RWPE2 (cell line): ENCODE measurements at regions not wholly inside any gene's neighbourhood (a gene's known extent, or its start where the extent isn't known, plus 50 kb on each side); places are given as distances from the start of the nearest gene placed in this dataset.
"Not testable (repeated sequence)": the region's sequence is repeated elsewhere in the genome, so short reads cannot be mapped to it uniquely, and the experiment has no call there.

Experiments
- ATAC-seq: fragments of 200-7000 bp; cut with Tn5 transposase; 3 replicates; pipeline ENCODE4 v1.9.1; 2021; ENCODE audit warnings: low read depth
- DNase-seq: peaks from one replicate; pipeline ENCODE4 v3.0.0-alpha.2; 2020; ENCODE audit warnings: low spot score
- H3K27ac ChIP-seq: fragments of 450-650 bp; 2 replicates; pipeline ENCODE4 v1.5.1; 2017; ENCODE audit warnings: mild to moderate bottlenecking; ENCODE audit not compliant: poor library complexity, severe bottlenecking
- H3K27me3 ChIP-seq: fragments of 250-450 bp; sonication (Bioruptor Pico); 2 replicates; pipeline ENCODE4 v1.5.1; 2021; ENCODE audit warnings: mild to moderate bottlenecking, moderate library complexity; ENCODE audit not compliant: insufficient read depth, poor library complexity, severe bottlenecking
- H3K36me3 ChIP-seq: fragments of 250-450 bp; sonication (Bioruptor Pico); 2 replicates; pipeline ENCODE4 v1.5.1; 2020; ENCODE audit warnings: low read depth, mild to moderate bottlenecking, moderate library complexity
- H3K4me1 ChIP-seq: fragments of 250-450 bp; sonication (Bioruptor Pico); 2 replicates; pipeline ENCODE4 v1.5.1; 2021; ENCODE audit warnings: mild to moderate bottlenecking, moderate library complexity; ENCODE audit not compliant: insufficient read depth, poor library complexity, severe bottlenecking
- H3K4me3 ChIP-seq: fragments of 250-450 bp; sonication (Bioruptor Pico); 2 replicates; pipeline ENCODE4 v1.5.1; 2021; ENCODE audit warnings: mild to moderate bottlenecking, moderate library complexity; ENCODE audit not compliant: severe bottlenecking
- H3K9me3 ChIP-seq: fragments of 250-450 bp; sonication (Bioruptor Pico); 2 replicates; pipeline ENCODE4 v1.5.1; 2021; ENCODE audit warnings: mild to moderate bottlenecking, moderate library complexity; ENCODE audit not compliant: severe bottlenecking
- TF ChIP-seq, protein P1 (sequence below): fragments of 450-650 bp; IDR thresholded peaks from one replicate; pipeline ENCODE4 v1.5.1; 2017; ENCODE audit warnings: mild to moderate bottlenecking, moderate library complexity; ENCODE audit not compliant: poor library complexity, severe bottlenecking

DNA sequence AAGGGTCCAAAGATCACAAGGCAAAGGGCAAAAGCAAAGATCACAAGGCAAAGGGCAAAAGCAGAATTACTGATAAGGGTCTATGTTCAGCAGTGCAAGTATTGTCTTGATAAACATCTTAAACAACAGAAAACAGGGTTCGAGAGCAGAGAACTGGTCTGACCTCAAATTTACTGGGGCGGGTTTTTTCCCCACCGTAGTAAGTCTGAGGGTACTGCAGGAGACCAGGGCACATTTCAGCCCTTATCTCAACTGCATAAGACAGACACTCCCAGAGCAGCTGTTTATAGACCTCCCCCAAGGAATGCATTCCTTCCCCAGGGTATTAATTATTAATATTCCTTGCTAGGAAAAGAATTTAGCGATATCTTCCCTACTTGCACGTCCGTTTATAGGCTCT, 61.3 kb downstream of the ZNF860 start:
- ATAC-seq, H3K9me3 ChIP-seq, H3K27me3 ChIP-seq, H3K27ac ChIP-seq, DNase-seq, H3K36me3 ChIP-seq, H3K4me3 ChIP-seq: not testable (repeated sequence)
- peaks cover 19% of the 10 kb centered on the region for H3K4me1 ChIP-seq

DNA sequence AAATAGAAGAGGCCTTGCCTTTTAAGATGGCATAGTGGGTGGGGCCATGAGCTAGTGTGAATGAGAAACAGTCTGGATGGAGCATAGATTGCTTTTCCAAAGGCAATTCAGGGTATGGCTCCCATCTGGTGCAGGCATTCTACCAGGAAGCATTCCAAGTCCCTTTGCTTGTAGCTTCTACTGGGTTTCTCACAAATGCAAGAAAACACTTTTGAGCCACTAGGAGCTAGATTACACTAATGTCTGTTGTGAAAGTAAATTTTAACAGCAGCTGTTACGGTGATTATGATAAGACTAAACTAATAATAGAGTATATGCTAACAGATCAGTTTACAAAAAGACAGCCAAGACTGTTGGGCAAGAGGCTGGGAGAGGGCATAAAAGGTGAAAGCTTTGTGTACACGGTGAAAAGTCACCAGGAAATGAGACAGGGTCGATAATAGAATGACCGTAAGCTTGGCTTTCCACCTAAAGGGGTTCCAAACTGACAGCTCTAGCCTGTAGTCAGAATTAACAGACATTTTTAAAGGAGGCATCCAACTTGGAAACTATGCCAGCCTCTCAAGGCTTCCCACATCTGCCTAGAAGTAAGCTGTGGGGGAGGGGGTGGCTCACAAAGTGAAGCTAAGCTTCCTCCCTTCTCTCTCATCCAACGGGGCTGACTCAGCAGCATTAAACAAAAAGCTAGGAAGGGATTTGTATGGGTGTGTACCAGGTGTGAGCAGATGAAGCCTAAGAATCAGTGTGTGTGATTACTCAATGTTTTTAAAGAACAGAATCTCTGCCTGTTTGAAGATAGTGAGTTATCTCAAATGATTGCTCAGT, 61.1 kb upstream of the GPD1L start:
- Histone ChIP-seq H3K9me3 (peaks cover 2% of the 10 kb centered on the region), H3K4me3 (no peak overlapping the region), H3K27me3 (no peaks in the 10 kb centered on the region), H3K36me3 (no peaks in the 10 kb centered on the region), H3K4me1 (peaks cover 15% of the 10 kb centered on the region), H3K27ac (peak overlapping the region; percentile 64)
- DNase-seq = peak; percentile 72
- TF ChIP-seq, protein P1, sequence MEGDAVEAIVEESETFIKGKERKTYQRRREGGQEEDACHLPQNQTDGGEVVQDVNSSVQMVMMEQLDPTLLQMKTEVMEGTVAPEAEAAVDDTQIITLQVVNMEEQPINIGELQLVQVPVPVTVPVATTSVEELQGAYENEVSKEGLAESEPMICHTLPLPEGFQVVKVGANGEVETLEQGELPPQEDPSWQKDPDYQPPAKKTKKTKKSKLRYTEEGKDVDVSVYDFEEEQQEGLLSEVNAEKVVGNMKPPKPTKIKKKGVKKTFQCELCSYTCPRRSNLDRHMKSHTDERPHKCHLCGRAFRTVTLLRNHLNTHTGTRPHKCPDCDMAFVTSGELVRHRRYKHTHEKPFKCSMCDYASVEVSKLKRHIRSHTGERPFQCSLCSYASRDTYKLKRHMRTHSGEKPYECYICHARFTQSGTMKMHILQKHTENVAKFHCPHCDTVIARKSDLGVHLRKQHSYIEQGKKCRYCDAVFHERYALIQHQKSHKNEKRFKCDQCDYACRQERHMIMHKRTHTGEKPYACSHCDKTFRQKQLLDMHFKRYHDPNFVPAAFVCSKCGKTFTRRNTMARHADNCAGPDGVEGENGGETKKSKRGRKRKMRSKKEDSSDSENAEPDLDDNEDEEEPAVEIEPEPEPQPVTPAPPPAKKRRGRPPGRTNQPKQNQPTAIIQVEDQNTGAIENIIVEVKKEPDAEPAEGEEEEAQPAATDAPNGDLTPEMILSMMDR = no peak
- ATAC-seq = peak; percentile 97

GRCh38 chr3:32046102-32046501, 60.3 kb upstream of the GPD1L start:
- no peak for DNase-seq
- Histone ChIP-seq H3K36me3 (no peaks in the 10 kb centered on the region), H3K4me1 (peaks cover 15% of the 10 kb centered on the region), H3K4me3 (no peak overlapping the region), H3K27ac (peak overlapping the region; percentile 64), H3K9me3 (peaks cover 2% of the 10 kb centered on the region), H3K27me3 (no peaks in the 10 kb centered on the region)
- TF ChIP-seq, protein P1 = no peak
- no peak for ATAC-seq

GRCh38 chr3:32048487-32049182, 57.8 kb upstream of the GPD1L start:
- Histone ChIP-seq H3K27me3 (no peaks in the 10 kb centered on the region), H3K4me3 (no peak overlapping the region), H3K27ac (no peak overlapping the region), H3K4me1 (peaks cover 15% of the 10 kb centered on the region), H3K36me3 (no peaks in the 10 kb centered on the region), H3K9me3 (no peaks in the 10 kb centered on the region)
- TF ChIP-seq, protein P1 = no peak
- DNase-seq (no peak), ATAC-seq (no peak)

DNA sequence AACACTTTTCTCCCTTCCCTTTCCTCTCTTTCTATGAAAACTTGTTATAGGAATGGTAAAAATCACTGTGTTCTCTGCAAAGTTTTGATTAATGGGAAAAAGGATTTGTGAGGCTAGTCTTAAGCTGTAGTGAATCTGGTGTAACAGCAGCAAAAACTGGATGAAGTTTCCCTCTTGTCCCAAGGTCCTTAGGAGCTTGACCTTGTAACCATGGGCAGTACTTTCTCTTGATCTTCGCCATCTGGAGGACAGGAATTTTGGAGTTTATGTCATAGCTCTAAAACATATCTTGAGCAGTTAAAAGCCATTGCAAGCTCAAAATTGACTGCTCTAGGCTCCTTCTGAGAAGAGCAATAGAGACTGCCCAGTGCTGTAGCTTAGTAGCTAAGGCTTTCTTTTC, 56.5 kb upstream of the GPD1L start:
- Histone ChIP-seq H3K4me3 (no peak overlapping the region), H3K9me3 (no peaks in the 10 kb centered on the region), H3K36me3 (no peaks in the 10 kb centered on the region), H3K4me1 (peaks cover 15% of the 10 kb centered on the region), H3K27me3 (no peaks in the 10 kb centered on the region), H3K27ac (no peak overlapping the region)
- TF ChIP-seq, protein P1 = no peak
- no peak for DNase-seq
- ATAC-seq = no peak

GRCh38 chr3:32052230-32052629, 54.2 kb upstream of the GPD1L start:
- not testable (repeated sequence) for H3K4me1 ChIP-seq, H3K9me3 ChIP-seq, DNase-seq, H3K27me3 ChIP-seq, H3K27ac ChIP-seq, ATAC-seq, H3K36me3 ChIP-seq, H3K4me3 ChIP-seq

- ATAC-seq, H3K27me3 ChIP-seq, H3K9me3 ChIP-seq, H3K4me1 ChIP-seq, DNase-seq, H3K36me3 ChIP-seq, H3K27ac ChIP-seq, H3K4me3 ChIP-seq: not testable (repeated sequence)
Measured at GRCh38 chr3:32052851-32053250, 53.6 kb upstream of the GPD1L start.
